H1 (cell line): ENCODE measurements at regions not wholly inside any gene's neighbourhood (a gene's known extent, or its start where the extent isn't known, plus 50 kb on each side); places are given as distances from the start of the nearest gene placed in this dataset.
A peak's percentile ranks its signal among the peaks of the same experiment; 100 is the strongest.

ENCODE experiments used
- CTCF ChIA-PET: fragments of 300-600 bp; sonication (Branson Sonifier 250); formaldehyde crosslinking; loops from one replicate; lab custom pipeline; 2021; ENCODE audit not compliant: partially characterized antibody; lab: Charles Lee
- POLR2A ChIA-PET: fragments of 300-600 bp; sonication (Branson Sonifier 250); formaldehyde crosslinking; loops from one replicate; lab custom pipeline; 2021; ENCODE audit warnings: inconsistent platforms; ENCODE audit not compliant: partially characterized antibody; lab: Charles Lee
- DNase-seq, 2 experiments: peaks; one replicate each; pipeline versions ENCODE4 v3.0.0 to v3.0.0-alpha.2; 2010 to 2022; ENCODE audit warnings: low spot score in 2 of 2, low read depth in 1 of 2, mixed read lengths in 1 of 2
- FAIRE-seq: peaks from 2 replicates; lab custom pipeline; 2011; peaks lifted over from hg19 to GRCh38; lab: Jason Lieb, UNC
- H2AFZ ChIP-seq: 2 replicates; pipeline ENCODE4 v1.8.1; 2012; ENCODE audit warnings: low read length, inconsistent platforms
- H2AK5ac ChIP-seq: 2 replicates; pipeline ENCODE4 v1.6.1; 2013; ENCODE audit warnings: low read depth, low read length
- H2BK120ac ChIP-seq: replicated peaks from 2 replicates; pipeline ENCODE3; 2013; ENCODE audit warnings: low read depth, low read length, inconsistent platforms
- H2BK12ac ChIP-seq: 2 replicates; pipeline ENCODE4 v1.6.1; 2013; ENCODE audit warnings: low read depth, low read length
- H2BK15ac ChIP-seq: 2 replicates; pipeline ENCODE4 v1.6.1; 2013; ENCODE audit warnings: low read length
- H2BK20ac ChIP-seq: 2 replicates; pipeline ENCODE4 v1.6.1; 2013; ENCODE audit warnings: low read length
- H2BK5ac ChIP-seq: 2 replicates; pipeline ENCODE4 v1.6.1; 2013; ENCODE audit warnings: low read depth, low read length
- H3K14ac ChIP-seq: 2 replicates; pipeline ENCODE4 v1.6.1; 2013; ENCODE audit warnings: inconsistent platforms; ENCODE audit not compliant: insufficient read length
- H3K18ac ChIP-seq: 2 replicates; pipeline ENCODE4 v1.6.1; 2013; ENCODE audit warnings: low read length; ENCODE audit errors: extremely low read depth
- H3K23ac ChIP-seq: 2 replicates; pipeline ENCODE4 v1.6.1; 2013; ENCODE audit warnings: inconsistent platforms; ENCODE audit not compliant: insufficient read length
- H3K23me2 ChIP-seq: 2 replicates; pipeline ENCODE4 v1.6.1; 2013; ENCODE audit warnings: low read depth, low read length
- H3K27ac ChIP-seq: 2 replicates; pipeline ENCODE4 v1.6.1; 2011; ENCODE audit warnings: low read depth, low read length, inconsistent platforms
- H3K27me3 ChIP-seq, 4 experiments: replicated peaks in 1 of 4; 1 replicate in 1 of 4; 2 replicates in 3 of 4; pipeline versions ENCODE4 v1.6.1 to v1.8.1; 2011 to 2013; ENCODE audit warnings: low read length in 3 of 4, mild to moderate bottlenecking in 3 of 4, inconsistent platforms in 2 of 4, mixed read lengths in 2 of 4, moderate library complexity in 1 of 4; ENCODE audit not compliant: control insufficient read depth in 3 of 4, insufficient read depth in 3 of 4; ENCODE audit errors: extremely low read depth in 1 of 4
- H3K36me3 ChIP-seq, 4 experiments: 2 replicates each; pipeline versions ENCODE4 v1.6.1 to v1.8.1; 2011 to 2013; ENCODE audit warnings: mild to moderate bottlenecking in 4 of 4, low read length in 3 of 4, moderate library complexity in 2 of 4, control low read depth in 1 of 4, inconsistent platforms in 1 of 4; ENCODE audit not compliant: insufficient read depth in 4 of 4, control insufficient read depth in 2 of 4
- H3K4ac ChIP-seq: replicated peaks from 2 replicates; pipeline ENCODE3; 2013; ENCODE audit warnings: low read length, low read depth, mixed read lengths, inconsistent platforms; ENCODE audit not compliant: insufficient read length
- H3K4me1 ChIP-seq, 4 experiments: replicated peaks in 1 of 4; 1 replicate in 1 of 4; 2 replicates in 3 of 4; pipeline versions ENCODE4 v1.6.1 to v1.8.1; 2011 to 2013; ENCODE audit warnings: low read length in 3 of 4, inconsistent platforms in 2 of 4, mixed read lengths in 1 of 4; ENCODE audit not compliant: insufficient read depth in 4 of 4, control insufficient read depth in 3 of 4
- H3K4me2 ChIP-seq, 2 experiments: 2 replicates each; pipeline versions ENCODE4 v1.6.1 to v1.8.1; 2011 to 2013; ENCODE audit warnings: low read depth in 2 of 2, low read length in 2 of 2, control low read depth in 1 of 2, inconsistent platforms in 1 of 2, mild to moderate bottlenecking in 1 of 2; ENCODE audit not compliant: insufficient read depth in 1 of 2
- H3K4me3 ChIP-seq, 4 experiments: fragments of 200-600, 300-600 bp in 1 of 4; sonication (generic), shearing (Covaris generic), sonication (Bioruptor Twin) in 1 of 4; 2 replicates each; pipeline versions ENCODE4 v1.5.1 to v1.8.1; 2011 to 2016; ENCODE audit warnings: low read length in 4 of 4, low read depth in 3 of 4, control low read depth in 2 of 4, inconsistent platforms in 2 of 4, mild to moderate bottlenecking in 2 of 4, mixed read lengths in 1 of 4, moderate library complexity in 1 of 4; ENCODE audit not compliant: insufficient read depth in 2 of 4; ENCODE audit errors: extremely low read depth in 1 of 4
- H3K56ac ChIP-seq: replicated peaks from 2 replicates; pipeline ENCODE3; 2013; ENCODE audit warnings: low read depth, mild to moderate bottlenecking, mixed read lengths, low read length, inconsistent platforms; ENCODE audit not compliant: insufficient read length
- H3K79me1 ChIP-seq: 2 replicates; pipeline ENCODE4 v1.6.1; 2013; ENCODE audit warnings: low read depth, low read length, control low read depth
- H3K79me2 ChIP-seq, 2 experiments: 2 replicates each; pipeline versions ENCODE4 v1.6.1 to v1.8.1; 2012 to 2013; ENCODE audit warnings: low read length in 2 of 2, mild to moderate bottlenecking in 2 of 2, inconsistent platforms in 1 of 2; ENCODE audit not compliant: insufficient read depth in 2 of 2, control insufficient read depth in 1 of 2
- H3K9ac ChIP-seq, 4 experiments: replicated peaks in 1 of 4; 1 replicate in 1 of 4; 2 replicates in 3 of 4; pipeline versions ENCODE4 v1.6.1 to v1.8.1; 2011 to 2013; ENCODE audit warnings: low read depth in 3 of 4, low read length in 3 of 4, control low read depth in 2 of 4, mild to moderate bottlenecking in 2 of 4, moderate library complexity in 2 of 4, inconsistent platforms in 1 of 4; ENCODE audit errors: extremely low read depth in 1 of 4
- H3K9me3 ChIP-seq, 2 experiments: 2 replicates each; pipeline versions ENCODE4 v1.6.1 to v1.8.1; 2012 to 2013; ENCODE audit warnings: mild to moderate bottlenecking in 2 of 2, moderate library complexity in 2 of 2, control low read depth in 1 of 2, inconsistent platforms in 1 of 2, low read depth in 1 of 2, low read length in 1 of 2, mixed read lengths in 1 of 2; ENCODE audit not compliant: insufficient read depth in 2 of 2
- H4K20me1 ChIP-seq, 2 experiments: replicated peaks in 1 of 2; 2 replicates each; pipeline versions ENCODE3 to v1.8.1; 2011 to 2013; ENCODE audit warnings: inconsistent platforms in 2 of 2, low read length in 2 of 2, mild to moderate bottlenecking in 1 of 2; ENCODE audit not compliant: insufficient read depth in 2 of 2, control insufficient read depth in 1 of 2
- H4K5ac ChIP-seq: 2 replicates; pipeline ENCODE4 v1.6.1; 2013; ENCODE audit warnings: low read length, low read depth, mixed read lengths, inconsistent platforms; ENCODE audit not compliant: insufficient read length
- H4K8ac ChIP-seq: 2 replicates; pipeline ENCODE4 v1.8.0; 2013; ENCODE audit warnings: mild to moderate bottlenecking, moderate library complexity, low read length, inconsistent platforms; ENCODE audit not compliant: insufficient read depth; ENCODE audit errors: extremely low read depth
- H4K91ac ChIP-seq: replicated peaks from 2 replicates; pipeline ENCODE3; 2013; ENCODE audit warnings: low read length, mixed read lengths, inconsistent platforms; ENCODE audit not compliant: insufficient read length
- ATF2 ChIP-seq: IDR thresholded peaks from 2 replicates; pipeline ENCODE4 v1.6.1; 2012; ENCODE audit warnings: low read length, inconsistent platforms
- BACH1 ChIP-seq: IDR thresholded peaks from 2 replicates; pipeline ENCODE4 v1.6.1; 2012; ENCODE audit warnings: low read length, improper control_type of control experiment
- BCL11A ChIP-seq, 2 experiments: IDR thresholded peaks; one replicate each; pipeline ENCODE4 v1.6.1; 2011; ENCODE audit warnings: low read depth in 2 of 2, low read length in 2 of 2, mild to moderate bottlenecking in 2 of 2
- BRCA1 ChIP-seq: IDR thresholded peaks from 2 replicates; pipeline ENCODE4 v1.6.1; 2012; ENCODE audit warnings: low read depth, low read length, improper control_type of control experiment
- EZH2 ChIP-seq: fragments of 200-600 bp; sonication (generic); IDR thresholded peaks from 2 replicates; pipeline ENCODE4 v1.7.1; 2012; ENCODE audit warnings: low read depth, mild to moderate bottlenecking, moderate library complexity, low read length, inconsistent platforms; ENCODE audit not compliant: severe bottlenecking
- JUN ChIP-seq: IDR thresholded peaks from 2 replicates; pipeline ENCODE4 v1.6.1; 2011; ENCODE audit warnings: low read depth, mild to moderate bottlenecking, improper control_type of control experiment, low read length
- PHF8 ChIP-seq: fragments of 200-600 bp; sonication (generic); conservative IDR thresholded peaks from 2 replicates; pipeline ENCODE4 v1.7.1; 2012; ENCODE audit warnings: low read depth, mild to moderate bottlenecking, inconsistent platforms, low read length, moderate library complexity
- POU5F1 ChIP-seq: IDR thresholded peaks from 2 replicates; pipeline ENCODE4 v1.6.1; 2011; ENCODE audit warnings: low read depth, mild to moderate bottlenecking, low read length, moderate library complexity
- RFX5 ChIP-seq: IDR thresholded peaks from 2 replicates; pipeline ENCODE4 v1.6.1; 2011; ENCODE audit warnings: low read depth, low read length, improper control_type of control experiment, borderline replicate concordance
- SIN3A ChIP-seq, 2 experiments: IDR thresholded peaks in 1 of 2; conservative IDR thresholded peaks in 1 of 2; 2 replicates each; pipeline ENCODE4 v1.6.1; 2011 to 2012; ENCODE audit warnings: low read length in 2 of 2, improper control_type of control experiment in 1 of 2, low read depth in 1 of 2, mild to moderate bottlenecking in 1 of 2
- SP2 ChIP-seq: IDR thresholded peaks from 2 replicates; pipeline ENCODE4 v1.6.1; 2012; ENCODE audit warnings: mild to moderate bottlenecking, low read length, inconsistent platforms
- TAF1 ChIP-seq: IDR thresholded peaks from 2 replicates; pipeline ENCODE4 v1.6.1; 2011; ENCODE audit warnings: mild to moderate bottlenecking, low read depth, low read length
- TBP ChIP-seq: IDR thresholded peaks from 2 replicates; pipeline ENCODE4 v1.6.1; 2011; ENCODE audit warnings: low read depth, low read length, improper control_type of control experiment
- ZNF274 ChIP-seq: IDR thresholded peaks from 2 replicates; pipeline ENCODE4 v1.7.0; 2012; ENCODE audit warnings: low read length, borderline replicate concordance; ENCODE audit errors: extremely low read depth
- WGBS, 2 experiments: shearing (Covaris generic) in 1 of 2; methylation state at CpG; one replicate each; pipeline versions ENCODE4 v1.1.6 to v1.1.7; 2013 to 2015; ENCODE audit warnings: low lambda C conversion rate in 2 of 2, mixed read lengths in 2 of 2, inconsistent platforms in 1 of 2, low coverage in 1 of 2, missing lambda C conversion rate in 1 of 2; ENCODE audit not compliant: insufficient replicate concordance in 2 of 2, insufficient coverage in 1 of 2, insufficient read length in 1 of 2; ENCODE audit errors: extremely low coverage in 1 of 2, missing lambda C conversion rate in 1 of 2; 5-methylcytosine and 5-hydroxymethylcytosine counted together

- H3K27me3 ChIP-seq: no peaks in the 10 kb centered on the region
- H3K18ac ChIP-seq: no peak overlapping the region
- no peak overlapping the region for H3K56ac ChIP-seq
- H4K20me1 ChIP-seq: no peaks in the 10 kb centered on the region
- H3K4me3 ChIP-seq: no peak overlapping the region
- H2AFZ ChIP-seq: no peak overlapping the region
- H3K27ac ChIP-seq: no peak overlapping the region
- no peaks in the 10 kb centered on the region for H3K79me2 ChIP-seq
- H3K14ac ChIP-seq: no peak overlapping the region
- H2BK5ac ChIP-seq: no peak overlapping the region; the same call in 1 of the 2 replicates
- H3K23me2 ChIP-seq: peaks cover 3% of the 10 kb centered on the region; the same call in 1 of the 2 replicates
- no peak overlapping the region; the same call in 1 of the 2 replicates for H4K8ac ChIP-seq
- H3K9me3 ChIP-seq: no peaks in the 10 kb centered on the region
- no peaks in the 10 kb centered on the region for H3K79me1 ChIP-seq
- WGBS, 2 experiments: 79% methylated on average over 6 of the region's 6 CpGs; no CpG with 5 or more reads in 1 of the 2 experiments
- no peak overlapping the region for H4K5ac ChIP-seq
- H2BK120ac ChIP-seq: no peak overlapping the region
- no peak overlapping the region for H2BK15ac ChIP-seq
- peaks cover 12 to 20% (median 16%) of the 10 kb centered on the region in 4 experiments; a peak in 6 of 7 replicates for H3K4me1 ChIP-seq
- H2AK5ac ChIP-seq: no peak overlapping the region
- ChIA-PET POLR2A (no interaction called here), CTCF (no interaction called here)
- H3K4me2 ChIP-seq: no peak overlapping the region
- no peak overlapping the region; the same call in 1 of the 2 replicates for H2BK12ac ChIP-seq
- H3K36me3 ChIP-seq: no peaks in the 10 kb centered on the region
- H3K9ac ChIP-seq: no peak overlapping the region
- H3K4ac ChIP-seq: no peak overlapping the region
- FAIRE-seq: no peak
- DNase-seq: no peak
- H3K23ac ChIP-seq: no peak overlapping the region
- peak overlapping the region; percentile 36 for H4K91ac ChIP-seq
- H2BK20ac ChIP-seq: peak overlapping the region; percentile 13; the same call in 1 of the 2 replicates
- TF ChIP-seq RFX5 (no peak), PHF8 (no peak), ATF2 (no peak), TAF1 (no peak), BRCA1 (no peak), JUN (no peak), TBP (no peak), EZH2 (no peak), BCL11A (IDR thresholded peaks at IDR 0.05; ENCODE audit: low read depth in 2 of 2, low read length in 2 of 2) (no peak), SIN3A (conservative IDR thresholded peaks at IDR 0.05 in 1 of 2, IDR thresholded peaks at IDR 0.05 in 1 of 2; ENCODE audit: low read depth in 1 of 2, low read length in 2 of 2) (no peak), ZNF274 (no peak), SP2 (no peak), POU5F1 (no peak), BACH1 (no peak)
Observed at GRCh38 chr1:57603696-57604095, 179.8 kb upstream of the DAB1 start.
